ENCODE measurements at regions not wholly inside any gene's neighbourhood (a gene's known extent, or its start where the extent isn't known, plus 50 kb on each side); places are given as distances from the start of the nearest gene placed in this dataset.

GRCh38 chr16:63618896-63619485 is 1502.9 kb downstream of the CDH11 start:
- Histone ChIP-seq H2AK5ac (ENCODE audit: insufficient read length, low read length) (no peak overlapping the region), H2BK20ac (ENCODE audit: low read depth, low read length, poor library complexity, severe bottlenecking) (no peak overlapping the region), H3K4me1 (ENCODE audit: insufficient read depth, low read length) (no peaks in the 10 kb centered on the region), H3T11ph (ENCODE audit: low read length) (no peak overlapping the region), H3K56ac (ENCODE audit: insufficient read length, low read depth, low read length) (no peak overlapping the region), H4K8ac (replicated peaks; ENCODE audit: insufficient read length, low read depth, low read length) (no peak overlapping the region), H4K91ac (ENCODE audit: insufficient read length, low read depth, low read length) (no peak overlapping the region), H3K14ac (ENCODE audit: insufficient read depth, low read length) (no peak overlapping the region), H2BK15ac (ENCODE audit: low read depth, low read length) (no peak overlapping the region), H2BK12ac (ENCODE audit: insufficient read length, low read depth, low read length) (no peak overlapping the region), H2AFZ (ENCODE audit: low read length) (no peak overlapping the region), H3K79me1 (ENCODE audit: insufficient read depth, low read depth, low read length, poor library complexity, severe bottlenecking) (no peaks in the 10 kb centered on the region), H3K27ac (ENCODE audit: insufficient read length, low read depth, low read length) (no peak overlapping the region), H2BK120ac (ENCODE audit: low read depth, low read length, poor library complexity, severe bottlenecking) (no peak overlapping the region), H3K23me2 (ENCODE audit: insufficient read length, low read depth, low read length, poor library complexity, severe bottlenecking) (no peaks in the 10 kb centered on the region), H3K9me3 (ENCODE audit: control insufficient read depth, low read depth, low read length) (no peaks in the 10 kb centered on the region), H3K18ac (ENCODE audit: insufficient read length, low read depth, low read length) (no peak overlapping the region), H3K23ac (ENCODE audit: insufficient read length, low read depth, low read length) (no peak overlapping the region), H2BK5ac (ENCODE audit: insufficient read length, low read length) (no peak overlapping the region), H3K4ac (ENCODE audit: low read depth, low read length) (no peak overlapping the region), H4K20me1 (ENCODE audit: control insufficient read depth, insufficient read depth, insufficient read length) (no peaks in the 10 kb centered on the region), H3K4me2 (ENCODE audit: insufficient read depth, insufficient read length, low read length) (no peak overlapping the region), H3K79me2 (ENCODE audit: insufficient read depth, low read length) (no peaks in the 10 kb centered on the region), H4K5ac (ENCODE audit: insufficient read length, low read depth, low read length) (no peak overlapping the region), H3K9ac (ENCODE audit: extremely low read depth, insufficient read length, low read length) (no peak overlapping the region), H3K27me3 (ENCODE audit: insufficient read depth, low read length) (no peaks in the 10 kb centered on the region)
- no peak overlapping the region for H3K27ac Mint-ChIP-seq
- H3K27me3 Mint-ChIP-seq (ENCODE audit: low read depth), result no peaks in the 10 kb centered on the region; the same call in 1 of the 2 replicates
- no peak overlapping the region for H3K4me3 Mint-ChIP-seq
- H3K9me3 Mint-ChIP-seq, result peaks cover 4 to 5% of the 10 kb centered on the region in 2 experiments; a peak in 4 of 5 replicates
- no peak for DNase-seq
- TF ChIP-seq, protein P1, sequence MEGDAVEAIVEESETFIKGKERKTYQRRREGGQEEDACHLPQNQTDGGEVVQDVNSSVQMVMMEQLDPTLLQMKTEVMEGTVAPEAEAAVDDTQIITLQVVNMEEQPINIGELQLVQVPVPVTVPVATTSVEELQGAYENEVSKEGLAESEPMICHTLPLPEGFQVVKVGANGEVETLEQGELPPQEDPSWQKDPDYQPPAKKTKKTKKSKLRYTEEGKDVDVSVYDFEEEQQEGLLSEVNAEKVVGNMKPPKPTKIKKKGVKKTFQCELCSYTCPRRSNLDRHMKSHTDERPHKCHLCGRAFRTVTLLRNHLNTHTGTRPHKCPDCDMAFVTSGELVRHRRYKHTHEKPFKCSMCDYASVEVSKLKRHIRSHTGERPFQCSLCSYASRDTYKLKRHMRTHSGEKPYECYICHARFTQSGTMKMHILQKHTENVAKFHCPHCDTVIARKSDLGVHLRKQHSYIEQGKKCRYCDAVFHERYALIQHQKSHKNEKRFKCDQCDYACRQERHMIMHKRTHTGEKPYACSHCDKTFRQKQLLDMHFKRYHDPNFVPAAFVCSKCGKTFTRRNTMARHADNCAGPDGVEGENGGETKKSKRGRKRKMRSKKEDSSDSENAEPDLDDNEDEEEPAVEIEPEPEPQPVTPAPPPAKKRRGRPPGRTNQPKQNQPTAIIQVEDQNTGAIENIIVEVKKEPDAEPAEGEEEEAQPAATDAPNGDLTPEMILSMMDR (conservative IDR thresholded peaks at IDR 0.05), result no peak
- H3K36me3 Mint-ChIP-seq (ENCODE audit: insufficient read depth in 1 of 3, low read depth in 3 of 3), result peaks cover 0 to 6% (median 0%) of the 10 kb centered on the region in 3 experiments; a peak in 2 of 7 replicates
- 0 out of 4 replicates have a peak, but pooled peaks cover 0 to 4% of the 10 kb centered on the region in 2 experiments for H3K4me1 Mint-ChIP-seq
- WGBS (ENCODE audit: extremely low coverage, insufficient read length, low lambda C conversion rate), result no CpG with 5 or more reads among the region's 3 CpGs

Measured in H9 (cell line).